GM23338 (cell line): ENCODE measurements at regions not wholly inside any gene's neighbourhood (a gene's known extent, or its start where the extent isn't known, plus 50 kb on each side); places are given as distances from the start of the nearest gene placed in this dataset.

Source experiments
- ATAC-seq: fragments of 200-7000 bp; cut with Tn5 transposase; 3 replicates; pipeline ENCODE4 v1.9.1; 2020
- DNase-seq: peaks from one replicate; pipeline ENCODE4 v3.0.0-alpha.2; 2015; ENCODE audit warnings: low spot score
- H2AFZ ChIP-seq: fragments of 200-600 bp; sonication (generic); 2 replicates; pipeline ENCODE4 v1.8.0; 2016; ENCODE audit warnings: antibody characterized with exemption, mild to moderate bottlenecking, moderate library complexity
- H3F3A ChIP-seq: fragments of 200-600 bp; sonication (generic); replicated peaks from 2 replicates; pipeline ENCODE4 v1.8.0; 2017; ENCODE audit warnings: antibody characterized with exemption, mixed run types, low read depth
- H3K27ac ChIP-seq: fragments of 200-600 bp; sonication (generic); 2 replicates; pipeline ENCODE4 v1.6.1; 2016; ENCODE audit warnings: low read depth
- H3K27me3 ChIP-seq: fragments of 200-600 bp; sonication (generic); 2 replicates; pipeline ENCODE4 v1.8.0; 2016; ENCODE audit warnings: mild to moderate bottlenecking, mixed run types, moderate library complexity; ENCODE audit not compliant: insufficient read depth
- H3K36me3 ChIP-seq: fragments of 200-600 bp; sonication (generic); 2 replicates; pipeline ENCODE4 v1.8.0; 2016; ENCODE audit warnings: mild to moderate bottlenecking; ENCODE audit not compliant: insufficient read depth
- H3K4me1 ChIP-seq: fragments of 200-600 bp; sonication (generic); 2 replicates; pipeline ENCODE4 v1.8.0; 2016; ENCODE audit warnings: mild to moderate bottlenecking, moderate library complexity; ENCODE audit not compliant: insufficient read depth
- H3K4me2 ChIP-seq: fragments of 200-600 bp; sonication (generic); 2 replicates; pipeline ENCODE4 v1.7.1; 2017; ENCODE audit warnings: mixed run types
- H3K4me3 ChIP-seq: fragments of 200-600 bp; sonication (generic); 2 replicates; pipeline ENCODE4 v1.6.1; 2016; ENCODE audit warnings: mixed run types
- H3K79me2 ChIP-seq: fragments of 200-600 bp; sonication (generic); replicated peaks from 2 replicates; pipeline ENCODE4 v1.8.0; 2017; ENCODE audit warnings: mild to moderate bottlenecking; ENCODE audit not compliant: insufficient read depth
- H3K9me2 ChIP-seq: fragments of 200-600 bp; sonication (generic); 2 replicates; pipeline ENCODE4 v1.8.0; 2017; ENCODE audit not compliant: insufficient read depth
- H4K20me1 ChIP-seq: fragments of 200-600 bp; sonication (generic); replicated peaks from 2 replicates; pipeline ENCODE4 v1.8.0; 2017; ENCODE audit warnings: mild to moderate bottlenecking; ENCODE audit not compliant: insufficient read depth
- H3K27ac Mint-ChIP-seq: 2 replicates; pipeline ENCODE4 v1.8.0; 2020; ENCODE audit warnings: inconsistent platforms, mild to moderate bottlenecking, moderate library complexity, mixed read lengths
- H3K27me3 Mint-ChIP-seq: 3 replicates; pipeline ENCODE4 v1.8.0; 2022; ENCODE audit warnings: low read depth, mild to moderate bottlenecking, moderate library complexity, mixed read lengths, inconsistent platforms; ENCODE audit not compliant: insufficient read depth, poor library complexity
- H3K36me3 Mint-ChIP-seq: 3 replicates; pipeline ENCODE4 v1.8.0; 2021; ENCODE audit warnings: low read depth, mild to moderate bottlenecking, inconsistent platforms, moderate library complexity, mixed read lengths
- H3K4me1 Mint-ChIP-seq: 3 replicates; pipeline ENCODE4 v1.8.0; 2020; ENCODE audit warnings: mild to moderate bottlenecking, inconsistent platforms, mixed read lengths
- H3K4me3 Mint-ChIP-seq: 3 replicates; pipeline ENCODE4 v1.8.0; 2021; ENCODE audit warnings: moderate library complexity, mild to moderate bottlenecking, inconsistent platforms, mixed read lengths
- H3K9me3 Mint-ChIP-seq: 3 replicates; pipeline ENCODE4 v1.8.0; 2020; ENCODE audit warnings: moderate library complexity, mild to moderate bottlenecking, inconsistent platforms, mixed read lengths
- CREB1 ChIP-seq: fragments of 250-450 bp; sonication (Bioruptor Pico); IDR thresholded peaks from 2 replicates; pipeline ENCODE4 v1.5.0; 2020; ENCODE audit warnings: low read depth, mild to moderate bottlenecking, moderate library complexity
- CTCF ChIP-seq, 2 experiments: fragments of 200-600 bp in 1 of 2; sonication (generic) in 1 of 2; conservative IDR thresholded peaks; 2 replicates each; pipeline versions ENCODE4 v1.5.1 to v1.6.1; 2016 to 2017; ENCODE audit warnings: antibody characterized with exemption in 2 of 2, low read depth in 2 of 2, mild to moderate bottlenecking in 2 of 2, moderate library complexity in 1 of 2
- ETS1 ChIP-seq: IDR thresholded peaks from 2 replicates; pipeline ENCODE4 v1.6.1; 2016; ENCODE audit warnings: antibody characterized with exemption
- EZH2 ChIP-seq: fragments of 200-600 bp; sonication (generic); IDR thresholded peaks from one replicate; pipeline ENCODE4 v1.8.0; 2017; ENCODE audit warnings: antibody characterized with exemption, mild to moderate bottlenecking, low read depth; ENCODE audit not compliant: unreplicated experiment
- EZH2phosphoT487 ChIP-seq: fragments of 200-600 bp; sonication (generic); IDR thresholded peaks from one replicate; pipeline ENCODE4 v1.8.1; 2018; ENCODE audit warnings: antibody characterized with exemption; ENCODE audit not compliant: unreplicated experiment
- JUNB ChIP-seq: IDR thresholded peaks from one replicate; pipeline ENCODE4 v1.6.1; 2016; ENCODE audit warnings: antibody characterized with exemption; ENCODE audit not compliant: unreplicated experiment
- NANOG ChIP-seq: IDR thresholded peaks from 2 replicates; pipeline ENCODE4 v1.6.1; 2016; ENCODE audit warnings: antibody characterized with exemption, borderline replicate concordance
- POLR2AphosphoS5 ChIP-seq: IDR thresholded peaks from 2 replicates; pipeline ENCODE4 v1.6.1; 2016; ENCODE audit warnings: antibody characterized with exemption, low read depth
- STAT1 ChIP-seq: IDR thresholded peaks from one replicate; pipeline ENCODE4 v1.6.1; 2016; ENCODE audit warnings: antibody characterized with exemption; ENCODE audit not compliant: unreplicated experiment
- ZNF114 ChIP-seq: fragments of 250-450 bp; sonication (Bioruptor Pico); IDR thresholded peaks from 2 replicates; pipeline ENCODE4 v1.5.0; 2020; ENCODE audit warnings: mild to moderate bottlenecking, moderate library complexity
- ZNF331 ChIP-seq: fragments of 250-450 bp; sonication (Bioruptor Pico); IDR thresholded peaks from 2 replicates; pipeline ENCODE4 v1.5.0; 2020; ENCODE audit warnings: low read depth, mild to moderate bottlenecking, moderate library complexity
- TF ChIP-seq, protein P1 (sequence below): fragments of 250-450 bp; sonication (Bioruptor Pico); IDR thresholded peaks from 2 replicates; pipeline ENCODE4 v1.5.0; 2020; ENCODE audit warnings: mild to moderate bottlenecking, moderate library complexity
- TF ChIP-seq, protein P2 (sequence below): IDR thresholded peaks from one replicate; pipeline ENCODE4 v1.6.1; 2018; ENCODE audit warnings: antibody characterized with exemption; ENCODE audit not compliant: unreplicated experiment

DNA sequence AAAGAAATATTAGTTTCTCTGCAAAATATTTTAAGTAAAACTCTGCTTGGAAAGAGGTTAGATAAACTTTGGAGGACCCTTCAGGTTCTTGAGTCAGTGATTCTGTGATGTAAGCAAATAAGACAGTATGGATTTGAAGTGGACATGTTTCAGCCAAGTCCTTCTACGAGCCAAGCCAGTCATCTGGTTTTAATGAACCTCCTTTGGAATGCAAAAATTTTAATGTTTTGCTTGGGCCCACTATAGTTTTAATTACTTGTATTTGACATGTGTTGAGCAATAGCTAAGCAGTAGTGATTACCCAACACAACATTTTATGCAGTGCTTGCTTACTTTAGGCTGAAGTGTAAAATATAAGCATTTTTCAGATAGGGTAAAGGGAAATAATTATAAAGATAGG, 296.3 kb upstream of the SEMA3D start:
- DNase-seq (no peak), ATAC-seq (no peak)
- Histone ChIP-seq H3K27ac (no peak overlapping the region), H3K9me2 (no peaks in the 10 kb centered on the region), H3F3A (no peaks in the 10 kb centered on the region), H3K27me3 (no peaks in the 10 kb centered on the region), H3K4me1 (no peaks in the 10 kb centered on the region), H2AFZ (no peak overlapping the region), H3K4me3 (no peak overlapping the region), H3K4me2 (no peak overlapping the region), H3K36me3 (no peaks in the 10 kb centered on the region), H3K79me2 (no peaks in the 10 kb centered on the region), H4K20me1 (no peaks in the 10 kb centered on the region)
- no peak overlapping the region for H3K27ac Mint-ChIP-seq
- H3K36me3 Mint-ChIP-seq = no peaks in the 10 kb centered on the region
- peaks cover 4% of the 10 kb centered on the region; the same call in 1 of the 3 replicates for H3K4me1 Mint-ChIP-seq
- no peak overlapping the region for H3K4me3 Mint-ChIP-seq
- no peaks in the 10 kb centered on the region for H3K27me3 Mint-ChIP-seq
- no peaks in the 10 kb centered on the region for H3K9me3 Mint-ChIP-seq
- no peak for TF ChIP-seq CREB1 (CRISPR knock-in tag)
- TF ChIP-seq, protein P1, sequence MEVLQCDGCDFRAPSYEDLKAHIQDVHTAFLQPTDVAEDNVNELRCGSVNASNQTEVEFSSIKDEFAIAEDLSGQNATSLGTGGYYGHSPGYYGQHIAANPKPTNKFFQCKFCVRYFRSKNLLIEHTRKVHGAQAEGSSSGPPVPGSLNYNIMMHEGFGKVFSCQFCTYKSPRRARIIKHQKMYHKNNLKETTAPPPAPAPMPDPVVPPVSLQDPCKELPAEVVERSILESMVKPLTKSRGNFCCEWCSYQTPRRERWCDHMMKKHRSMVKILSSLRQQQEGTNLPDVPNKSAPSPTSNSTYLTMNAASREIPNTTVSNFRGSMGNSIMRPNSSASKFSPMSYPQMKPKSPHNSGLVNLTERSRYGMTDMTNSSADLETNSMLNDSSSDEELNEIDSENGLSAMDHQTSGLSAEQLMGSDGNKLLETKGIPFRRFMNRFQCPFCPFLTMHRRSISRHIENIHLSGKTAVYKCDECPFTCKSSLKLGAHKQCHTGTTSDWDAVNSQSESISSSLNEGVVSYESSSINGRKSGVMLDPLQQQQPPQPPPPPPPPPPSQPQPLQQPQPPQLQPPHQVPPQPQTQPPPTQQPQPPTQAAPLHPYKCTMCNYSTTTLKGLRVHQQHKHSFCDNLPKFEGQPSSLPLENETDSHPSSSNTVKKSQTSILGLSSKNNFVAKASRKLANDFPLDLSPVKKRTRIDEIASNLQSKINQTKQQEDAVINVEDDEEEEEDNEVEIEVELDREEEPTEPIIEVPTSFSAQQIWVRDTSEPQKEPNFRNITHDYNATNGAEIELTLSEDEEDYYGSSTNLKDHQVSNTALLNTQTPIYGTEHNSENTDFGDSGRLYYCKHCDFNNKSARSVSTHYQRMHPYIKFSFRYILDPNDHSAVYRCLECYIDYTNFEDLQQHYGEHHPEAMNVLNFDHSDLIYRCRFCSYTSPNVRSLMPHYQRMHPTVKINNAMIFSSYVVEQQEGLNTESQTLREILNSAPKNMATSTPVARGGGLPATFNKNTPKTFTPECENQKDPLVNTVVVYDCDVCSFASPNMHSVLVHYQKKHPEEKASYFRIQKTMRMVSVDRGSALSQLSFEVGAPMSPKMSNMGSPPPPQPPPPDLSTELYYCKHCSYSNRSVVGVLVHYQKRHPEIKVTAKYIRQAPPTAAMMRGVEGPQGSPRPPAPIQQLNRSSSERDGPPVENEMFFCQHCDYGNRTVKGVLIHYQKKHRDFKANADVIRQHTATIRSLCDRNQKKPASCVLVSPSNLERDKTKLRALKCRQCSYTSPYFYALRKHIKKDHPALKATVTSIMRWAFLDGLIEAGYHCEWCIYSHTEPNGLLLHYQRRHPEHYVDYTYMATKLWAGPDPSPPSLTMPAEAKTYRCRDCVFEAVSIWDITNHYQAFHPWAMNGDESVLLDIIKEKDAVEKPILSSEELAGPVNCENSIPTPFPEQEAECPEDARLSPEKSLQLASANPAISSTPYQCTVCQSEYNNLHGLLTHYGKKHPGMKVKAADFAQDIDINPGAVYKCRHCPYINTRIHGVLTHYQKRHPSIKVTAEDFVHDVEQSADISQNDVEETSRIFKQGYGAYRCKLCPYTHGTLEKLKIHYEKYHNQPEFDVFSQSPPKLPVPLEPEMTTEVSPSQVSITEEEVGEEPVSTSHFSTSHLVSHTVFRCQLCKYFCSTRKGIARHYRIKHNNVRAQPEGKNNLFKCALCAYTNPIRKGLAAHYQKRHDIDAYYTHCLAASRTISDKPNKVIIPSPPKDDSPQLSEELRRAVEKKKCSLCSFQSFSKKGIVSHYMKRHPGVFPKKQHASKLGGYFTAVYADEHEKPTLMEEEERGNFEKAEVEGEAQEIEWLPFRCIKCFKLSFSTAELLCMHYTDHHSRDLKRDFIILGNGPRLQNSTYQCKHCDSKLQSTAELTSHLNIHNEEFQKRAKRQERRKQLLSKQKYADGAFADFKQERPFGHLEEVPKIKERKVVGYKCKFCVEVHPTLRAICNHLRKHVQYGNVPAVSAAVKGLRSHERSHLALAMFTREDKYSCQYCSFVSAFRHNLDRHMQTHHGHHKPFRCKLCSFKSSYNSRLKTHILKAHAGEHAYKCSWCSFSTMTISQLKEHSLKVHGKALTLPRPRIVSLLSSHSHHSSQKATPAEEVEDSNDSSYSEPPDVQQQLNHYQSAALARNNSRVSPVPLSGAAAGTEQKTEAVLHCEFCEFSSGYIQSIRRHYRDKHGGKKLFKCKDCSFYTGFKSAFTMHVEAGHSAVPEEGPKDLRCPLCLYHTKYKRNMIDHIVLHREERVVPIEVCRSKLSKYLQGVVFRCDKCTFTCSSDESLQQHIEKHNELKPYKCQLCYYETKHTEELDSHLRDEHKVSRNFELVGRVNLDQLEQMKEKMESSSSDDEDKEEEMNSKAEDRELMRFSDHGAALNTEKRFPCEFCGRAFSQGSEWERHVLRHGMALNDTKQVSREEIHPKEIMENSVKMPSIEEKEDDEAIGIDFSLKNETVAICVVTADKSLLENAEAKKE (CRISPR knock-in tag) = no peak
- TF ChIP-seq ZNF331 (CRISPR knock-in tag) = no peak
- no peak for TF ChIP-seq ETS1
- TF ChIP-seq NANOG = no peak
- no peak for TF ChIP-seq POLR2AphosphoS5
- no peak for TF ChIP-seq EZH2
- TF ChIP-seq, protein P2, sequence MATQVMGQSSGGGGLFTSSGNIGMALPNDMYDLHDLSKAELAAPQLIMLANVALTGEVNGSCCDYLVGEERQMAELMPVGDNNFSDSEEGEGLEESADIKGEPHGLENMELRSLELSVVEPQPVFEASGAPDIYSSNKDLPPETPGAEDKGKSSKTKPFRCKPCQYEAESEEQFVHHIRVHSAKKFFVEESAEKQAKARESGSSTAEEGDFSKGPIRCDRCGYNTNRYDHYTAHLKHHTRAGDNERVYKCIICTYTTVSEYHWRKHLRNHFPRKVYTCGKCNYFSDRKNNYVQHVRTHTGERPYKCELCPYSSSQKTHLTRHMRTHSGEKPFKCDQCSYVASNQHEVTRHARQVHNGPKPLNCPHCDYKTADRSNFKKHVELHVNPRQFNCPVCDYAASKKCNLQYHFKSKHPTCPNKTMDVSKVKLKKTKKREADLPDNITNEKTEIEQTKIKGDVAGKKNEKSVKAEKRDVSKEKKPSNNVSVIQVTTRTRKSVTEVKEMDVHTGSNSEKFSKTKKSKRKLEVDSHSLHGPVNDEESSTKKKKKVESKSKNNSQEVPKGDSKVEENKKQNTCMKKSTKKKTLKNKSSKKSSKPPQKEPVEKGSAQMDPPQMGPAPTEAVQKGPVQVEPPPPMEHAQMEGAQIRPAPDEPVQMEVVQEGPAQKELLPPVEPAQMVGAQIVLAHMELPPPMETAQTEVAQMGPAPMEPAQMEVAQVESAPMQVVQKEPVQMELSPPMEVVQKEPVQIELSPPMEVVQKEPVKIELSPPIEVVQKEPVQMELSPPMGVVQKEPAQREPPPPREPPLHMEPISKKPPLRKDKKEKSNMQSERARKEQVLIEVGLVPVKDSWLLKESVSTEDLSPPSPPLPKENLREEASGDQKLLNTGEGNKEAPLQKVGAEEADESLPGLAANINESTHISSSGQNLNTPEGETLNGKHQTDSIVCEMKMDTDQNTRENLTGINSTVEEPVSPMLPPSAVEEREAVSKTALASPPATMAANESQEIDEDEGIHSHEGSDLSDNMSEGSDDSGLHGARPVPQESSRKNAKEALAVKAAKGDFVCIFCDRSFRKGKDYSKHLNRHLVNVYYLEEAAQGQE = no peak
- TF ChIP-seq ZNF114 (CRISPR knock-in tag) = no peak
- no peak for TF ChIP-seq EZH2phosphoT487
- TF ChIP-seq JUNB = no peak
- TF ChIP-seq STAT1 = no peak
- no peak for TF ChIP-seq CTCF (conservative IDR thresholded peaks at IDR 0.05; ENCODE audit: low read depth in 2 of 2)
